Esophagus muscularis mucosa (tissue), 4 donors: ENCODE measurements at regions not wholly inside any gene's neighbourhood (a gene's known extent, or its start where the extent isn't known, plus 50 kb on each side); places are given as distances from the start of the nearest gene placed in this dataset.

ENCODE experiments used
- EP300 ChIP-seq: sonication (generic); formaldehyde crosslinking; IDR thresholded peaks from one replicate; pipeline ENCODE4 v1.6.1; 2017; ENCODE audit warnings: antibody characterized with exemption
- POLR2A ChIP-seq: fragments of 450-650 bp; IDR thresholded peaks from one replicate; pipeline ENCODE4 v1.6.1; 2017; ENCODE audit warnings: antibody characterized with exemption, moderate library complexity, mild to moderate bottlenecking, low read depth
- TF ChIP-seq, protein P1 (sequence below), 3 experiments: fragments of 200-600 bp in 2 of 3; fragments of 450-650 bp in 1 of 3; sonication (generic) in 2 of 3; IDR thresholded peaks; one replicate each; pipeline ENCODE4 v1.5.1; 2017 to 2019; ENCODE audit warnings: antibody characterized with exemption in 3 of 3, mild to moderate bottlenecking in 2 of 3, moderate library complexity in 1 of 3

DNA sequence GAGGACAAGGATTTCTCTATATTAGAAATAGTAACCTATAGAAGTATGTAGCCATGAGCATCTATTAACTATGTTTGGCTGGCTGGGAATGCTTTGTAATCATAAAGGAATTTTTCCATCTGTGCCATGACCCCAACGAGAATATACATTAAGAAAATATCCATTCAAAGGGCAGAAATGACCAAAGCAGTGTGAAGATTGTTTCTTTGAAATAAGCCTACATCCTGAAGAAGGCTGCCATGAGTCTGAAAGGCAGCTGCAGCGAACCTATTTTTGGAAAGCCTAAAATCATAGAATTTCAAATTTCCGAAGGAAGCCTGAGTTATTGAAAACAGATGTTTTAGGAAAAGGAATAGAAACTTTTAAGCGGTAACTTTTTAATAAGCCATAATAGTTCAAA lies 244.2 kb upstream of the FOXK1 start:
- no peak for TF ChIP-seq POLR2A
- no peak for TF ChIP-seq EP300
- TF ChIP-seq, protein P1, sequence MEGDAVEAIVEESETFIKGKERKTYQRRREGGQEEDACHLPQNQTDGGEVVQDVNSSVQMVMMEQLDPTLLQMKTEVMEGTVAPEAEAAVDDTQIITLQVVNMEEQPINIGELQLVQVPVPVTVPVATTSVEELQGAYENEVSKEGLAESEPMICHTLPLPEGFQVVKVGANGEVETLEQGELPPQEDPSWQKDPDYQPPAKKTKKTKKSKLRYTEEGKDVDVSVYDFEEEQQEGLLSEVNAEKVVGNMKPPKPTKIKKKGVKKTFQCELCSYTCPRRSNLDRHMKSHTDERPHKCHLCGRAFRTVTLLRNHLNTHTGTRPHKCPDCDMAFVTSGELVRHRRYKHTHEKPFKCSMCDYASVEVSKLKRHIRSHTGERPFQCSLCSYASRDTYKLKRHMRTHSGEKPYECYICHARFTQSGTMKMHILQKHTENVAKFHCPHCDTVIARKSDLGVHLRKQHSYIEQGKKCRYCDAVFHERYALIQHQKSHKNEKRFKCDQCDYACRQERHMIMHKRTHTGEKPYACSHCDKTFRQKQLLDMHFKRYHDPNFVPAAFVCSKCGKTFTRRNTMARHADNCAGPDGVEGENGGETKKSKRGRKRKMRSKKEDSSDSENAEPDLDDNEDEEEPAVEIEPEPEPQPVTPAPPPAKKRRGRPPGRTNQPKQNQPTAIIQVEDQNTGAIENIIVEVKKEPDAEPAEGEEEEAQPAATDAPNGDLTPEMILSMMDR (IDR thresholded peaks at IDR 0.05): no peak
